Mesendoderm (in vitro differentiated cells): ENCODE measurements at regions not wholly inside any gene's neighbourhood (a gene's known extent, or its start where the extent isn't known, plus 50 kb on each side); places are given as distances from the start of the nearest gene placed in this dataset.

Experiments used
- DNase-seq: peaks from one replicate; pipeline ENCODE4 v3.0.0; 2013
- H2AK5ac ChIP-seq: 2 replicates; pipeline ENCODE4 v1.6.1; 2013; ENCODE audit warnings: low read length, inconsistent platforms
- H2BK120ac ChIP-seq: 2 replicates; pipeline ENCODE4 v1.6.1; 2013; ENCODE audit warnings: low read depth, mild to moderate bottlenecking, low read length, moderate library complexity, mixed read lengths
- H2BK15ac ChIP-seq: replicated peaks from 2 replicates; pipeline ENCODE4 v1.6.1; 2013; ENCODE audit warnings: low read depth, mild to moderate bottlenecking, moderate library complexity
- H2BK5ac ChIP-seq: 2 replicates; pipeline ENCODE4 v1.6.1; 2013; ENCODE audit warnings: low read length, inconsistent platforms
- H3K18ac ChIP-seq: 2 replicates; pipeline ENCODE4 v1.6.1; 2013; ENCODE audit warnings: mild to moderate bottlenecking, low read length, mixed read lengths
- H3K23ac ChIP-seq: one replicate; pipeline ENCODE4 v1.6.1; 2013; ENCODE audit warnings: low read length
- H3K27ac ChIP-seq: 2 replicates; pipeline ENCODE4 v1.5.1; 2013; ENCODE audit warnings: low read depth, mild to moderate bottlenecking, inconsistent platforms, low read length, moderate library complexity
- H3K27me3 ChIP-seq: 2 replicates; pipeline ENCODE4 v1.6.1; 2013; ENCODE audit warnings: low read length, control low read depth, mild to moderate bottlenecking, inconsistent platforms; ENCODE audit not compliant: insufficient read depth, poor library complexity
- H3K36me3 ChIP-seq: 2 replicates; pipeline ENCODE4 v1.6.1; 2013; ENCODE audit warnings: low read length, inconsistent platforms; ENCODE audit not compliant: control insufficient read depth, insufficient read depth
- H3K4ac ChIP-seq: one replicate; pipeline ENCODE4 v1.6.1; 2013; ENCODE audit warnings: low read depth, mild to moderate bottlenecking, low read length, moderate library complexity
- H3K4me1 ChIP-seq: 2 replicates; pipeline ENCODE4 v1.6.1; 2013; ENCODE audit warnings: low read depth, low read length, inconsistent platforms; ENCODE audit not compliant: control insufficient read depth
- H3K4me2 ChIP-seq: 2 replicates; pipeline ENCODE4 v1.6.1; 2013; ENCODE audit warnings: low read length
- H3K4me3 ChIP-seq: 2 replicates; pipeline ENCODE4 v1.5.1; 2013; ENCODE audit warnings: mild to moderate bottlenecking, low read length
- H3K56ac ChIP-seq: one replicate; pipeline ENCODE4 v1.6.1; 2013; ENCODE audit warnings: low read length
- H3K79me1 ChIP-seq: 2 replicates; pipeline ENCODE4 v1.6.1; 2013; ENCODE audit warnings: low read length, inconsistent platforms
- H3K79me2 ChIP-seq: 2 replicates; pipeline ENCODE4 v1.6.1; 2013; ENCODE audit warnings: mild to moderate bottlenecking, low read length; ENCODE audit not compliant: control insufficient read depth, insufficient read depth
- H3K9ac ChIP-seq: 2 replicates; pipeline ENCODE4 v1.6.1; 2013; ENCODE audit warnings: low read length, inconsistent platforms
- H4K5ac ChIP-seq: one replicate; pipeline ENCODE4 v1.6.1; 2013; ENCODE audit warnings: low read length
- H4K8ac ChIP-seq: one replicate; pipeline ENCODE4 v1.6.1; 2013; ENCODE audit warnings: low read depth, mild to moderate bottlenecking, control low read depth, low read length, moderate library complexity
- WGBS: extraction: QIAGEN DNeasy Blood & Tissue Kit; methylation state at CpG from one replicate; pipeline ENCODE4 v1.1.7; 2013; ENCODE audit warnings: low lambda C conversion rate, missing lambda C conversion rate; ENCODE audit not compliant: insufficient coverage; ENCODE audit errors: extremely low coverage; 5-methylcytosine and 5-hydroxymethylcytosine counted together

DNA sequence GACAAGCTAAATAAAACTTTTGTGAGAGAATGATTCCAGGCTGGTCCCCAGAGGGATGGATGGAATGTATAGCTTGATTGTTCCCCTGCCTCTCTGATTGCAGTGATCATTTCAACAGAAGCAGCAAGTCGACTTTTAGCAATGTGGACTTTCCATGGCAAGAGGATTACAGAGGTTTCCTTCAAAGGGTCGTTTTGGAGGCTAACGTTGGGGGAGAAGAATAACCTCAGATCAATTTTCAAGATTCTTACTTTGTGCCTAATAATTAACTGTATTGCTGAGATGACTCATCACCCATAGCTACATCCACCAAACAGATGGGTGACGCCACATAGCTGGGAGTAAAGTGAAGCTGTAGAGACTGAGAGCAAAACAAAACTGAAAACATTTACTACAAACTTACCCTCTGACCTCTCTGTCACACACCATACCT, 79.9 kb downstream of the GTPBP8 start:
- Histone ChIP-seq H2BK120ac (no peak overlapping the region), H4K5ac (no peak overlapping the region), H4K8ac (no peak overlapping the region), H3K4me3 (no peak overlapping the region), H3K36me3 (no peaks in the 10 kb centered on the region), H3K18ac (no peak overlapping the region), H3K23ac (no peak overlapping the region), H3K79me2 (no peaks in the 10 kb centered on the region), H3K4ac (no peak overlapping the region), H2BK5ac (no peak overlapping the region), H3K27ac (no peak overlapping the region), H3K9ac (no peak overlapping the region), H3K4me2 (no peak overlapping the region), H3K79me1 (no peaks in the 10 kb centered on the region), H2AK5ac (no peak overlapping the region), H3K4me1 (no peaks in the 10 kb centered on the region), H2BK15ac (no peak overlapping the region), H3K56ac (no peak overlapping the region), H3K27me3 (no peaks in the 10 kb centered on the region)
- no peak for DNase-seq
- no CpG with 5 or more reads among the region's 4 CpGs for WGBS

GRCh38 chr3:113075588-113075987, 84.8 kb downstream of the GTPBP8 start:
- H3K18ac ChIP-seq: no peak overlapping the region
- H2BK120ac ChIP-seq: no peak overlapping the region
- no peaks in the 10 kb centered on the region for H3K36me3 ChIP-seq
- H3K23ac ChIP-seq: no peak overlapping the region
- no peak overlapping the region for H3K56ac ChIP-seq
- H4K8ac ChIP-seq: no peak overlapping the region
- no peak overlapping the region for H4K5ac ChIP-seq
- H2AK5ac ChIP-seq: no peak overlapping the region
- no peak overlapping the region for H2BK5ac ChIP-seq
- no peak overlapping the region for H3K27ac ChIP-seq
- H3K4ac ChIP-seq: no peak overlapping the region
- no peak overlapping the region for H3K4me3 ChIP-seq
- H3K4me2 ChIP-seq: no peak overlapping the region
- H3K9ac ChIP-seq: no peak overlapping the region
- H3K4me1 ChIP-seq: no peaks in the 10 kb centered on the region
- no peaks in the 10 kb centered on the region for H3K79me2 ChIP-seq
- H3K27me3 ChIP-seq: no peaks in the 10 kb centered on the region
- no peak overlapping the region for H2BK15ac ChIP-seq
- H3K79me1 ChIP-seq: no peaks in the 10 kb centered on the region
- no CpG with 5 or more reads among the region's 4 CpGs for WGBS
- DNase-seq: no peak

DNA sequence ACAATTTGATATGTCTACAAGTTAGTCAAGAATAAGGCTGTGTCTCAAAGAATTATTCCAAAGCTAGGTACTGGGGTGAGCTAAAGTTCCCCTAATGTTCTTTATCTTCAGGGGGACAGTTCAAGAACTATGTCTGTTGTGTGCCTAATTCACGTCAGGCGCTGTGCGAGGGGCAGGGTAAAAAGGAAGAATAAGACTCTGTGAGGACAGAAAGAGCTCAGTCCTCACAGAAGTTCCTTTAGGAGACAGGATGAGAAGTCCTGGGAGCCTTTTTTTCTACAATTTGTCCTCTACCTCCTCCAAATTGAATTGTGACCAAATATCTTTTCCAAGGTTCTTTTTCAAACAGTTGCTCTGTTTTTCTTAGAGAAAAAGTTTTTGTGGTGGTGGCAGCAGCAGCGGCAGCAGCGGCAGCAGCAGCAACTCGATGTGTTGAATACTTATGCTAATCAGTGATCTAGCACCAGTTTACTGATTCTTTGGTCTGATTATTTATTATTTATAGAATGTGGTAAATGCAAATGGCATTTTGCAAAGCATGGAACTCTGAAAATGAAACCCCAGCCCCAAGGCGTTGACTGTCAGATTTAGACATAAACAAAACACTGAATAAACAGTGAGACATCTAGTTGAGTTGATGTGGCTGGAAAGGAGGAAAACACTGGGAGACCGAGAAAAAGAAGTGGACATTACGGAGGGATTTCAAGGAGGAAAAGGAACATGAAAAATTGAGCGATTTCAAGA, 88.6 kb downstream of the GTPBP8 start:
- H3K79me1 ChIP-seq: no peaks in the 10 kb centered on the region
- no peak overlapping the region for H2BK120ac ChIP-seq
- H2BK15ac ChIP-seq: no peak overlapping the region
- H3K18ac ChIP-seq: no peak overlapping the region
- no CpG with 5 or more reads among the region's 10 CpGs for WGBS
- no peak overlapping the region for H3K23ac ChIP-seq
- H3K27ac ChIP-seq: no peak overlapping the region
- H3K79me2 ChIP-seq: no peaks in the 10 kb centered on the region
- H3K4me3 ChIP-seq: no peak overlapping the region
- no peak for DNase-seq
- H3K4ac ChIP-seq: no peak overlapping the region
- no peak overlapping the region for H2AK5ac ChIP-seq
- no peak overlapping the region for H3K56ac ChIP-seq
- H2BK5ac ChIP-seq: no peak overlapping the region
- no peak overlapping the region for H4K8ac ChIP-seq
- no peaks in the 10 kb centered on the region for H3K27me3 ChIP-seq
- no peaks in the 10 kb centered on the region for H3K36me3 ChIP-seq
- H4K5ac ChIP-seq: no peak overlapping the region
- no peaks in the 10 kb centered on the region for H3K4me1 ChIP-seq
- no peak overlapping the region for H3K4me2 ChIP-seq
- no peak overlapping the region for H3K9ac ChIP-seq

- H3K27me3 ChIP-seq: no peaks in the 10 kb centered on the region
- no peak overlapping the region for H4K5ac ChIP-seq
- H3K79me2 ChIP-seq: no peaks in the 10 kb centered on the region
- H2BK15ac ChIP-seq: no peak overlapping the region
- no peak overlapping the region for H2AK5ac ChIP-seq
- H3K79me1 ChIP-seq: no peaks in the 10 kb centered on the region
- H4K8ac ChIP-seq: no peak overlapping the region
- no peaks in the 10 kb centered on the region for H3K36me3 ChIP-seq
- no peak overlapping the region for H3K4me3 ChIP-seq
- no peak overlapping the region for H3K9ac ChIP-seq
- no peak overlapping the region for H3K23ac ChIP-seq
- H2BK5ac ChIP-seq: no peak overlapping the region
- no peak overlapping the region for H3K27ac ChIP-seq
- H3K4me1 ChIP-seq: no peaks in the 10 kb centered on the region
- H3K56ac ChIP-seq: no peak overlapping the region
- no peak for DNase-seq
- no peak overlapping the region for H3K4ac ChIP-seq
- WGBS: no CpG with 5 or more reads among the region's 2 CpGs
- H3K4me2 ChIP-seq: no peak overlapping the region
- H3K18ac ChIP-seq: no peak overlapping the region
- H2BK120ac ChIP-seq: no peak overlapping the region
Measured at GRCh38 chr3:113084777-113085176, 94.0 kb downstream of the GTPBP8 start.

- Histone ChIP-seq H3K79me1 (no peaks in the 10 kb centered on the region), H4K8ac (no peak overlapping the region), H3K27ac (no peak overlapping the region), H3K36me3 (no peaks in the 10 kb centered on the region), H3K4ac (no peak overlapping the region), H3K4me2 (no peak overlapping the region), H3K27me3 (no peaks in the 10 kb centered on the region), H4K5ac (no peak overlapping the region), H3K79me2 (no peaks in the 10 kb centered on the region), H2AK5ac (no peak overlapping the region), H3K4me1 (no peaks in the 10 kb centered on the region), H3K4me3 (no peak overlapping the region), H3K23ac (no peak overlapping the region), H2BK120ac (no peak overlapping the region), H3K56ac (peak overlapping the region; percentile 34), H3K9ac (no peak overlapping the region), H2BK5ac (no peak overlapping the region), H2BK15ac (no peak overlapping the region), H3K18ac (peak overlapping the region; percentile 7)
- peak; percentile 41 for DNase-seq
- no CpG with 5 or more reads among the region's 6 CpGs for WGBS
Measured at GRCh38 chr3:113086560-113087461, 96.0 kb downstream of the GTPBP8 start.
